ENCODE measurements at regions not wholly inside any gene's neighbourhood (a gene's known extent, or its start where the extent isn't known, plus 50 kb on each side); places are given as distances from the start of the nearest gene placed in this dataset.
A peak's percentile ranks its signal among the peaks of the same experiment; 100 is the strongest.

DNA sequence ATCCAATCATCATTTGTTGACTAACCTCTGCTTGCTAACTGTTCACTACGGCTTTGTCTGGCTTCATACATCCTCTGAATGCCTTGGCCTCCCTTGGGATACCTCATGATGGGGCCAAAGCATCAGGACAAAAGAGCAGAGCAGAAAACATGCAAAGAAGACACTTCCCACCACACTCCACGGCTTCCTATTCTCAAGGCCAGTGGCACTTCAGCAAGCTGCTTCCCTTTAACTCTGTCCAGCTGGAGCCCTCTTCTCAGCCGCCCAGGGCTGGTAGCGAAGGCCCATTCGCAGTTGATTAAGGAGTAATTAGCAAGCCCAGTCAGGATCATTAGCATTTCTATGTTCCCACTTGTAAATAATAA lies 224.3 kb upstream of the FGGY start:
- no peak for DNase-seq
- 76 to 83% (median 82%) methylated on average over 5 of the region's 5 CpGs for WGBS, 3 donors
- TF ChIP-seq, protein P1, sequence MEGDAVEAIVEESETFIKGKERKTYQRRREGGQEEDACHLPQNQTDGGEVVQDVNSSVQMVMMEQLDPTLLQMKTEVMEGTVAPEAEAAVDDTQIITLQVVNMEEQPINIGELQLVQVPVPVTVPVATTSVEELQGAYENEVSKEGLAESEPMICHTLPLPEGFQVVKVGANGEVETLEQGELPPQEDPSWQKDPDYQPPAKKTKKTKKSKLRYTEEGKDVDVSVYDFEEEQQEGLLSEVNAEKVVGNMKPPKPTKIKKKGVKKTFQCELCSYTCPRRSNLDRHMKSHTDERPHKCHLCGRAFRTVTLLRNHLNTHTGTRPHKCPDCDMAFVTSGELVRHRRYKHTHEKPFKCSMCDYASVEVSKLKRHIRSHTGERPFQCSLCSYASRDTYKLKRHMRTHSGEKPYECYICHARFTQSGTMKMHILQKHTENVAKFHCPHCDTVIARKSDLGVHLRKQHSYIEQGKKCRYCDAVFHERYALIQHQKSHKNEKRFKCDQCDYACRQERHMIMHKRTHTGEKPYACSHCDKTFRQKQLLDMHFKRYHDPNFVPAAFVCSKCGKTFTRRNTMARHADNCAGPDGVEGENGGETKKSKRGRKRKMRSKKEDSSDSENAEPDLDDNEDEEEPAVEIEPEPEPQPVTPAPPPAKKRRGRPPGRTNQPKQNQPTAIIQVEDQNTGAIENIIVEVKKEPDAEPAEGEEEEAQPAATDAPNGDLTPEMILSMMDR (IDR thresholded peaks at IDR 0.05), result no peak
- TF ChIP-seq EP300 (IDR thresholded peaks at IDR 0.05), result no peak
- TF ChIP-seq POLR2A (IDR thresholded peaks at IDR 0.05), result no peak
- Histone ChIP-seq H3K4me3 (no peak overlapping the region), H3K27me3 (no peaks in the 10 kb centered on the region), H3K4me1 (ENCODE audit: insufficient read depth) (no peaks in the 10 kb centered on the region), H3K27ac (no peak overlapping the region), H3K36me3 (no peaks in the 10 kb centered on the region), H3K9me3 (no peaks in the 10 kb centered on the region)
- intact Hi-C loops (cut with DNase I), result loop anchor here in 1 of 4 donors (10.0 kb wide), 1 partner anchor 288 kb away; the partner anchor contains the start of gene JUN

DNA sequence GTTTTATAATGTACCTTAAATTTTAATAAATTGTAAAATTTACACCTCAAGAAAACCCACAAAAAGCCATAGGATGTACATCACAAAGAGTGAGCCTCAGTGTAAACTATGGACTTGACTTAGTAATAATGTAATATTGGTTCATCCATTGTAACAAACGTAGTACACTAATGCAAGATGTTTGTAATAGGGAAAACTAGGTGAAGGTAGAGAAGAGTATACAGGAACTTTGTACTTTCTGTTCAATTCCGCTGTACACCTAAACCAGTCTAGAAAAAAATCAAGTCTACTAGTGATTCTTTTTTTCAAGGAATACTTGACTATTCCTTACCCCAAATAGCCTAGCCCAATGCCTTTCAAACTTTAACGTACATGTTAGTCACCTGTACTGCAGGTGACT lies 222.3 kb upstream of the FGGY start:
- no peak overlapping the region for H3K27ac ChIP-seq
- no peaks in the 10 kb centered on the region for H3K27me3 ChIP-seq
- WGBS, 3 donors, result 61 to 92% (median 73%) methylated on average over 3 of the region's 3 CpGs
- intact Hi-C loops (cut with DNase I), result loop anchor here in 1 of 4 donors (10.0 kb wide), 1 partner anchor 290 kb away; the partner anchor contains the start of gene JUN
- no peaks in the 10 kb centered on the region for H3K9me3 ChIP-seq
- H3K36me3 ChIP-seq, result no peaks in the 10 kb centered on the region
- H3K4me3 ChIP-seq, result no peak overlapping the region
- no peaks in the 10 kb centered on the region for H3K4me1 ChIP-seq (ENCODE audit: insufficient read depth)
- TF ChIP-seq EP300 (IDR thresholded peaks at IDR 0.05) (no peak), POLR2A (IDR thresholded peaks at IDR 0.05) (no peak)
- TF ChIP-seq, protein P1 (IDR thresholded peaks at IDR 0.05), result no peak
- no peak for DNase-seq

- TF ChIP-seq, protein P1 (IDR thresholded peaks at IDR 0.05), result no peak
- TF ChIP-seq EP300 (IDR thresholded peaks at IDR 0.05) (no peak), POLR2A (IDR thresholded peaks at IDR 0.05) (no peak)
- no peaks in the 10 kb centered on the region for H3K9me3 ChIP-seq
- H3K27ac ChIP-seq, result no peak overlapping the region
- intact Hi-C loops (cut with DNase I), result loop anchor here in 1 of 4 donors (10.0 kb wide), 1 partner anchor 290 kb away; the partner anchor contains the start of gene JUN
- no peak for DNase-seq
- 92 to 93% (median 93%) methylated on average over 6 of the region's 6 CpGs for WGBS, 3 donors
- no peaks in the 10 kb centered on the region for H3K4me1 ChIP-seq (ENCODE audit: insufficient read depth)
- H3K4me3 ChIP-seq, result no peak overlapping the region
- H3K27me3 ChIP-seq, result no peaks in the 10 kb centered on the region
- no peaks in the 10 kb centered on the region for H3K36me3 ChIP-seq
Observed at GRCh38 chr1:59075021-59075420, 221.9 kb upstream of the FGGY start.

DNA sequence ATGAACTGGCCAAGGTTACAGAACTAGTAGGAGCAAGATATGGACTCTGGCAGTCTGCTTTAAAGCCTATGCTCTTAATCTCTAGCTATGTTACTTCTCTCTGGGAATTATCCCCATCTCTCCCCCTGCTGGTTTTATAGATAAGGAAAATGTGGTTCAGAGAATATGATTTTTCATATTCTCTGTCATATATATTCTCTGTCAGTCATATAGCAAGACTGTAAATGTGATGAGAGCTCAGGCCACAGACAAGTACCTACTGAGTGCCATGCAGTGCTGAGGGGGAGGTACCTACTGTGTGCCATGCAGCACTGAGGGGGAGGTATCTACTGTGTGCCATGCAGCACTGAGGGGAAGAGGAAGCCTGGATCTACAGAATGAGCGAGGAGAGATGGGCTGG lies 220.3 kb upstream of the FGGY start:
- no peaks in the 10 kb centered on the region for H3K27me3 ChIP-seq
- intact Hi-C loops (cut with DNase I), result loop anchor here in 1 of 4 donors (10.0 kb wide), 1 partner anchor 292 kb away; the partner anchor contains the start of gene JUN
- WGBS, 3 donors, result 89 to 100% (median 95%) methylated on average over 1 of the region's 1 CpG
- no peaks in the 10 kb centered on the region for H3K9me3 ChIP-seq
- H3K36me3 ChIP-seq, result no peaks in the 10 kb centered on the region
- TF ChIP-seq, protein P1 (IDR thresholded peaks at IDR 0.05), result peak in 1 of 3 donors; percentile 28
- TF ChIP-seq POLR2A (IDR thresholded peaks at IDR 0.05) (no peak), EP300 (IDR thresholded peaks at IDR 0.05) (no peak)
- no peak overlapping the region for H3K4me3 ChIP-seq
- no peak overlapping the region for H3K27ac ChIP-seq
- H3K4me1 ChIP-seq (ENCODE audit: insufficient read depth), result no peaks in the 10 kb centered on the region
- no peak for DNase-seq

Measured in ovary (tissue), 7 donors.